ENCODE measurements at regions not wholly inside any gene's neighbourhood (a gene's known extent, or its start where the extent isn't known, plus 50 kb on each side); places are given as distances from the start of the nearest gene placed in this dataset.

- no peak for TF ChIP-seq ZNF184 (CRISPR knock-in tag; IDR thresholded peaks at IDR 0.05)
- TF ChIP-seq, protein P1, sequence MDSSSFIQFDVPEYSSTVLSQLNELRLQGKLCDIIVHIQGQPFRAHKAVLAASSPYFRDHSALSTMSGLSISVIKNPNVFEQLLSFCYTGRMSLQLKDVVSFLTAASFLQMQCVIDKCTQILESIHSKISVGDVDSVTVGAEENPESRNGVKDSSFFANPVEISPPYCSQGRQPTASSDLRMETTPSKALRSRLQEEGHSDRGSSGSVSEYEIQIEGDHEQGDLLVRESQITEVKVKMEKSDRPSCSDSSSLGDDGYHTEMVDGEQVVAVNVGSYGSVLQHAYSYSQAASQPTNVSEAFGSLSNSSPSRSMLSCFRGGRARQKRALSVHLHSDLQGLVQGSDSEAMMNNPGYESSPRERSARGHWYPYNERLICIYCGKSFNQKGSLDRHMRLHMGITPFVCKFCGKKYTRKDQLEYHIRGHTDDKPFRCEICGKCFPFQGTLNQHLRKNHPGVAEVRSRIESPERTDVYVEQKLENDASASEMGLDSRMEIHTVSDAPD (CRISPR knock-in tag; IDR thresholded peaks at IDR 0.05) = no peak
- TF ChIP-seq, protein P2, sequence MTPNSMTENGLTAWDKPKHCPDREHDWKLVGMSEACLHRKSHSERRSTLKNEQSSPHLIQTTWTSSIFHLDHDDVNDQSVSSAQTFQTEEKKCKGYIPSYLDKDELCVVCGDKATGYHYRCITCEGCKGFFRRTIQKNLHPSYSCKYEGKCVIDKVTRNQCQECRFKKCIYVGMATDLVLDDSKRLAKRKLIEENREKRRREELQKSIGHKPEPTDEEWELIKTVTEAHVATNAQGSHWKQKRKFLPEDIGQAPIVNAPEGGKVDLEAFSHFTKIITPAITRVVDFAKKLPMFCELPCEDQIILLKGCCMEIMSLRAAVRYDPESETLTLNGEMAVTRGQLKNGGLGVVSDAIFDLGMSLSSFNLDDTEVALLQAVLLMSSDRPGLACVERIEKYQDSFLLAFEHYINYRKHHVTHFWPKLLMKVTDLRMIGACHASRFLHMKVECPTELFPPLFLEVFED (CRISPR knock-in tag; conservative IDR thresholded peaks at IDR 0.05) = no peak
- TF ChIP-seq FOS (IDR thresholded peaks at IDR 0.05; ENCODE audit: extremely low read depth, insufficient read length) = no peak
- no peak for TF ChIP-seq TGIF2 (CRISPR knock-in tag; IDR thresholded peaks at IDR 0.05)
- no peak for TF ChIP-seq ZMIZ1 (IDR thresholded peaks at IDR 0.05; ENCODE audit: low read depth in 2 of 2, low read length in 2 of 2)
- TF ChIP-seq U2AF2 (optimal IDR thresholded peaks at IDR 0.05; ENCODE audit: low read depth, low read length) = no peak
- no peak for TF ChIP-seq NCOA4 (IDR thresholded peaks at IDR 0.05; ENCODE audit: partially characterized antibody)
- no peak for TF ChIP-seq ZNF12 (CRISPR knock-in tag; IDR thresholded peaks at IDR 0.05)
These were observed 636.8 kb upstream of the LINC00305 start (continued) for GRCh38 chr18:64785686-64786085.

Data from K562 (cell line).